GM18868 (cell line): ENCODE measurements at regions not wholly inside any gene's neighbourhood (a gene's known extent, or its start where the extent isn't known, plus 50 kb on each side); places are given as distances from the start of the nearest gene placed in this dataset.
"Not testable (repeated sequence)": the region's sequence is repeated elsewhere in the genome, so short reads cannot be mapped to it uniquely, and the experiment has no call there.

Experiments used
- ATAC-seq: cut with Tn5 transposase; IDR thresholded peaks from one replicate; pipeline ENCODE4 v1.9.1; 2021; ENCODE audit warnings: mild to moderate bottlenecking, moderate library complexity; ENCODE audit not compliant: unreplicated experiment

DNA sequence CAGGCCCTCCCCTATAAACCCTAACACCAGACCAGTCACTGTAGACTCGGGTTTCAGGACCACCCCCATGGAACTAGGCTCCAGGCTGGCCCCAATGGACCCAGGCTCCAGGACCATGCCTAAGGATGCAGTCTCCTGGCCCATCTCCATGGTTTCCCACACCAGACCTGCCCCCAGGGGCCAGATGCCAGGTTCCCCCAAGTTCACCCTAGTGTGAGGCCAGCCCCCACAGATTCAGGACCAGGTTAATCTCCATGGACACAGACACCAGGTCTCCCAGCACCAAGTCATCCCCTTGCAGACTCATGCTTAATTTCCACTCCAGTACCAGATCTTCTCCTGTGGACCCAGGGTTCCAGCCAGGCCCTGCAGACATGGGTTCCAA is 103.8 kb upstream of the LANCL2 start:
- ATAC-seq: no peak

DNA sequence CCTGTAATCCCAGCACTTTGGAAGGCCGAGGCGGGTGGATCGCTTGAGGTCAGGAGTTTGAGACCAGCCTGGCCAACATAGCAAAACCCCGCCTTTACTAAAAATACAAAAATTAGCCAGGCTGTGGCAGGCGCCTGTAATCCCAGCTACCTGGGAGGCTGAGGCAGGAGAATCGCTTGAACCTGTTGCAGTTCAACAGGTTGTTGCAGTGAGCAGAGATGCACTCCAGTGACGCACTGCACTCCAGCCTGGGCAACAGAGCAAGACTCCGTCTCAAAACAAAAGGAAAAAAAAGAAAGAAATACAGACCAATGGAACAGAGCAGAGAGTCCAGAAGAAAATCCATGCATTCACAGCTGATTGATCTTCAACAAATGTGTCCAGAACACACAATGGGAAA is 99.8 kb upstream of the LANCL2 start:
- not testable (repeated sequence) for ATAC-seq

DNA sequence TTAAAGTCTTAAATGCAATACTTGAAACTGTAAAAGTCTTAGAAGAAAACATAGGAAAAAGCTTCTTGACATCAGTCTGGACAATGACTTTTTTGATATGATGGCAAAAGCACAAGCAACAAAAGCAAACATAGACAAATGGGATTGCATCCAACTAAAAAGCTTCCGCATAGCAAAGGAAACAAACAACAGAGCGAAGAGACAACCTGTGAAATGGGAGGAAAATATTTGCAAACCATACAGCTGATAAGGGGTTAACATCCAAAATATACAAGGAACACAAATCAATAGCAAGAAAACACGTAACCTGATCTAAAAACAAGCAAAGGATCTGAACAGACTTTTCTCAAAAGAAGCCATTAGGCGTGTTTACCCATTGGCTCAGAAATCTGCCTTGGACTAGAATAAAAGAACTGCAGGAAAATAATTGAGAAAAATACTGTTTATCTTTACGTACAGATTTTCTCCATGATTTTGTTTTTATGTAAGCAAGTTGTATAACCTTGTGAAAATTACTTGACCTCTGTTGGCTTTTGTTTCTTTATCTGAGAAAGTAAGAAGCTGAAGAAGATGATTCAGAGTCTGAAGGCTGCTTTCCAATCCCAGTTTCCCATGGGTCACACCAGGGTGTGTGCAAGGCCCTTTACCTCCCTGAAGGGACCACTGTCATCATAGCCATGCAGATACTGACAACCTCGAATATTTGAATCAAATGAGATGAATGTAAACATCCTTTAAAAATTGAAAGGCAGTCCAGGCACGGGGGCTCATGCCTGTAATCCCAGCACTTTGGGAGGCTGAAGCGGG is 99.1 kb upstream of the LANCL2 start:
- no peak for ATAC-seq

DNA sequence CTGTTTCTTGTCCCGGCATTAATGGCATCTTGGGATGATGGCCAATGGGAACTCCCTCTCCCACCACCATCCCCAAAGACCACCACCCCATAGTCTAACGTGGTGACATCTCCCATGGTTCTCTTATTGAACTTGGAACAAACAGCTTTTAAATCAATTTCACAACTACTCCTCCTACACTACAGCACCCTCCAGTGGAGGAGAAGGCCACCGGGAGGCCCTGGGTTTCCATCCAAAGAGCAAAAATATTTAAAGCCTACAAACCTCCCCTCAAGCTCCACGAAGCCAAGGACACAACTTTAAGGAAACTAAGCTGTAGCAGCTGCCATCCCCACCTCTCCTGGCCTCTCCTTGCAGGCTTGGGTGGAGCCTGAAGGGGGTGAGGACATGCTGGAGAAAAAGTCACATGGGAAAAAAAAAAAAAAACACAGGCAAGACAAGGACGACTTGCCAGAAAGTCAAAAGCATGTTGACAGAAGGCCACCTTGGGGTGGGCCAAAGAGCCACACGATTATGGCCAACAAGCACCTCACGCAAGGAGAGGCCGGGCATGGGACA is 94.0 kb upstream of the LANCL2 start:
- no peak for ATAC-seq

DNA sequence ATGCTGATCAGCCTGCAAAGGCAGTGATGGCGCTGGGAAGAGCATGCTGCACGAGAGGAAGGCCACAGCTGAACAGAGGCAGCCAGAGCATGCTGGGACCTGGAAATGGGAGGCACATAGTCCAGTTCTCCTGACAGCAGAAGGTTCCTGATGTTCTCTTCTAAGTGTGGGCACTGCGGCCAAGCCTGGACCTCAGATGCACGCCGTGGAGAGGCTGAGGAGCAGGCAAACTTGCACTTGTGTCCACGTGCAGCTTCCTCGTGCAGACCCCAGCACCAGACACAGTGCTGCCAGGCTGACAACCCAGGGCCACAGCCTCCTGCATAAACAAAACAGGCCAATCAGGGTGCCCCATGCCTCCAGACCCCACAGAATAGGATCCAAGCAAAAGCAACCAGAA is 93.5 kb upstream of the LANCL2 start:
- no peak for ATAC-seq

DNA sequence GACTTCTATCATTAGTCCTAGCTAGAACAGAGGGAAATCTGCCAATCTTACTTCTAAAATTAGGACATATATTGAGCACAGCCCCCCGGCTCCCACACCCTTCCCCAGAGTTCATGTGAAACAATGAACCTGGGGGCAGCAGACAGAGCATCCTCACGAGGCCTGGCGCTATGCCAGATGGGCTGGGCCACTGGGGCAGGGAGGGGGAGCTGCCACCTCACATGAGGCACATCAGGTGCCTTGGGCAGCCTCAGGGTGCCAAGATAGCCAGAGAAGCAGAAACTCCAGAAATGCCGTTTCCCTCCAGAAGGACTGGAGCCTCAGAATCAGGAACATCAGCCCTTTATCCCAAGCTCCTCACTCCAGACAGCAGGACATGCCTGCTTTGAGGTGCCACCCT is 92.8 kb upstream of the LANCL2 start:
- ATAC-seq: no peak

DNA sequence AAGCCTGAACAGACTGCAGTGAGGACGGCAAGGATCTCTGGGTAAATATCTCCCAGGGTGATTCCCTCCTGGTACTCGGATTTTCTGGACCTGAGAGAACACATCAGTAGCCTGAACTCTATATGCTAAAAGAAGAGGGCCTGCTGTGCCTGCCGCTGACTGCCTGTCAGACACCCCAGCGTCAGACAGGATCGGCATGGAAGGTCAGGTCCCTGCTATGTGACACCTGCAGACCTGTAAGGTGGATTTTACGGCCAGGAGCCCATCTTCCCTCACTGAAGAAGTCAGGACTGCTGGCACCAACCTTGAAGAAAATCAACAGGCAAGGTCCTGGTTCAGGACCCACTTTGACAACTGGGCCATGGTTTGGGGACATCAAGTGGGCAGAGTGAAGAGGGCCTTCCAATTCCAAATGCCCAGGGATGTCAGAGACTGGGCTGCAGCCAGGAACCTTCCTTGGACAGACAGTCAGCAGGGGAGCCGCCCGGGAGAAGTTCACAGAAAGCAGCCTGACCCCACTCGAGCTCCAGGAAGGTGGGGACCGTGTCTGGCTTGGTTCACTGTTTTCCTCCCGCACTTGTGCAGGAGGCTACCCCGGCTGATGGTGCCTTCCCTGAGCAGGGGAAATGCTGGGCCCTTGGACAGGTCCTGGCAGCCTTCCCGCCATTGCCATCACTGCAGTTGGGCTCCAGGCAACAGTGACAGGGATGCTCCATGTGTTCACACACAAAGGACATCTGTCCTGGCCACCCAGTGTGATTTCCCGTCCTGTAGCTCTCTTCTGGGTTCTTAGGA is 91.8 kb upstream of the LANCL2 start:
- no peak for ATAC-seq

DNA sequence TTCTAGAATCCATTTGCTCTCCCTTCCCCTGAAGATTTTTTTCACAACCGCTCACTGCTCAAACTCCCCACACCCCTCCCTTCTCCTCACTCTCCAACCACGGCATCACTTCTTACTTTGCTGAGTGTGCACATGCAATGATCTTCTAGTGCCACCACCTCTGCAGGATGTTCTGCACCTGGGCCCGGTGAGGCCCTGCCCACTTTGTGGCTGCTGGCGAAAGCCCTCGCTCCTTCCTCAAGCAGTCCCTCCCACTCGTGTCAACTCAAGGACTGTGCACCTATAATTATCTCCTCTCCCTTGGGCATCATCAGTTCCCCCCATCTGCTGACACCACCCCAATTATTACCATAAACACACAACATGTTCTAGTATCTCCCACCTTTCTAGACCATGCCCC is 91.0 kb upstream of the LANCL2 start:
- ATAC-seq: no peak

DNA sequence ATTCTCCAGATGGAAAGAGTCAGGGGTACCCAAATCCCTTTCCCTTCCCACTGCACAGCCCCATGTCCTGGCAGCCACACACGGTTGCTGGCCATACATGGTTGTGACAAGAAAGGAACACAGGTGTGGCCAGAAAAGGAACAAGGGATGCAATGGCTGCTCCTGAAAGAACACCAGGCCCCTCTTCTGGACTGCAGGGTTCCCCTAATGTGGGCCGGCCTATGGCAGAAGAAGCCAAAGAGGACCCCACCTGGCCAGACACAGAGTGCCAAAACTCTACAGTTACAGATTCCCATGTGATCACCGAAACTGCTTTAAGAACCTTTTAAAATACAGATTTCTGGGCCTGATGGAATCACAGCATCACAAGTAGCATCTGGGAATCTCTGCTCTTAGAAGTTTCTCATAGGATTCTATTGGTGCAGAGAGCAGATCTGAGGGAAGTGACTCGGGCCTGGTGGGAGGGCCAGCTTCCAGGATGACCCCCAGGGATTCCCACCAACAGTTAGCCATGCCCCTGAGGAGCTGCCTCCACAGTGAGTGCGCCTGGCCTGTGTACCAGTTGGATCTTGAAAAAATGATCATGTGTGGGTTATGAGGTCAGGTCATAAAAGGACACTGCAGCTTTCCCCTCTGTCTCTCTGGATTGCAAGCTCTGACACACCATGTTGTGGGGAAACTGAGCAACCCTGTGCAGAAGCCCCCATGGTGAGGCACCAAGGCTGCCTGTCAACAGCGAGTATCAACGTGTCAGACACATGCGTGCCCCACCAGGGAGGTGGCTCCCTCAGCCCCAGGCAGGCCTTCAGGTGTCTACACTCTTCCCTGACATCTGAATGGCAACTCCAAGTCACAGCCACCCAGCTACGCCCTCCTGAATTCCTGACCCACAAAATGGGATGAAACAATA is 89.6 kb upstream of the LANCL2 start:
- no peak for ATAC-seq

DNA sequence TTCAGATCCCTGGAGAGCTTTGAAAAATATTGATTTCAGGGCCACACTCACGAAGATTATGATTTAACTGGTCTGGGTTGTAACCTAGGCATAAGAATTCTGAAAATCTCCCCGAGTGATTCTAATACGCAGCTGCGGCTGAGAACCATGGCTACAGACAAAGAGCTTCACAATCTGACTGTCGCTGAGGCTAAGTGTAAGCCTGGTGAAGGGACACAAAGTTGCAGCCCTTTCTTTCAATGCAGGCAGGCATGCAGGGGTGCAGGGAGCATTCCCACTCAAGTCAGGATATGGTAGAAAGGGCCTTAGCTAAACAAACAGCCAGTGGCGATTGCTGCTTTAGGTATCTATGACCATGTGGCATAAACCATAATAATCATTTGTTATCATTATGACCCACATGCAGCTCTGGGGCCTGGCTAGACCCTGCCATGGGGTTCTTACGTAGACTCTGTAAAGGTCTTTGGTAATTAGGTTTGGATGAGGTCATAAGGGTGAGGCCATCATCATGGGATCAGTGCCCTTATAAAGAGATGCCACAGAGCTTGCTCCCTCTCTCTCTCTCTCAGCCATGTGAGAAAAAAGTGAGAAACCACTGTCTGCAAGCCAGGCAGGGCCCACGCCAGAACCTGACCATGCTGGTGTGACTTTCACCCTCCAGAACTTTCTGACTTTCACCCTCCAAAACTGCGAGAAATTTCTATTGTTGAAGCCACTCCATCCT is 88.4 kb upstream of the LANCL2 start:
- no peak for ATAC-seq

DNA sequence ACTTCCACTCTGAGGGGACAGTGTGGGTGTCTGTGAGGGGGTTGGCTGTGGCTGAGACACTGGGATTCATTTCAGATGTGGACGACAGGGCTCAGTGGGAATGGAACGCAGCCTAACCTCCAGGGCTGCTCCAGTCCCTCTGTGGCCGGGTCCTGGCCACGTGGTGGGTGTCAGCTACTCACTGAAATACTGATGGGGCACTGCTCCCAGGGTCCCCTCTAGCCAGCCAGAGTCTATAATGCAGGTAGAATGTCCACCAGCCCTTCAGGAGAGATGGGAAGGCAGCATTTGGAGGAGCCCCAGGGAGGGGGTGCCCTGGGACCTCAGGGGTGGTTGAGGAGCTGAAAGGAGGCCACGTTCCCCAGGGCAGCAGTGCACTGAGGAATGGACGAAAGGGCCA is 87.2 kb upstream of the LANCL2 start:
- ATAC-seq: no peak

DNA sequence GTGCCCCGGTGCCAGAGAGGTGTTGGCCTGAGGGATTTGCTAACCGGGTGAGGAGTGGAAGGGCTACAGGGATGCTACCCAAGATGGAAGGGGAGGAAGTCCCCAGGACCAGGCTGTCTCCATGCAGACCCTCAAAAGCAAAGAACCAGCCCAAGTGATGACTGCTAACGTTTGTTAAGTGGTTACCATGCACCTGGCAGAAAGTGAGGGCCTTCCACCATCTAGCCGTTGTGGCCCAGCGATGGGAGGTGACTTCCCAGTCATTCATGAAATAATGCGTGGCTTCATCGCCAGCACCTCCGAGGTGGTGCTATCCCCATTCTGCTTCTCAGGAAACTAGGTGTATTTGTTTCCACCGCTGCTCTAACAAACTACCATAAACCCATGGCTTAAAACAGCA is 86.8 kb upstream of the LANCL2 start:
- no peak for ATAC-seq

DNA sequence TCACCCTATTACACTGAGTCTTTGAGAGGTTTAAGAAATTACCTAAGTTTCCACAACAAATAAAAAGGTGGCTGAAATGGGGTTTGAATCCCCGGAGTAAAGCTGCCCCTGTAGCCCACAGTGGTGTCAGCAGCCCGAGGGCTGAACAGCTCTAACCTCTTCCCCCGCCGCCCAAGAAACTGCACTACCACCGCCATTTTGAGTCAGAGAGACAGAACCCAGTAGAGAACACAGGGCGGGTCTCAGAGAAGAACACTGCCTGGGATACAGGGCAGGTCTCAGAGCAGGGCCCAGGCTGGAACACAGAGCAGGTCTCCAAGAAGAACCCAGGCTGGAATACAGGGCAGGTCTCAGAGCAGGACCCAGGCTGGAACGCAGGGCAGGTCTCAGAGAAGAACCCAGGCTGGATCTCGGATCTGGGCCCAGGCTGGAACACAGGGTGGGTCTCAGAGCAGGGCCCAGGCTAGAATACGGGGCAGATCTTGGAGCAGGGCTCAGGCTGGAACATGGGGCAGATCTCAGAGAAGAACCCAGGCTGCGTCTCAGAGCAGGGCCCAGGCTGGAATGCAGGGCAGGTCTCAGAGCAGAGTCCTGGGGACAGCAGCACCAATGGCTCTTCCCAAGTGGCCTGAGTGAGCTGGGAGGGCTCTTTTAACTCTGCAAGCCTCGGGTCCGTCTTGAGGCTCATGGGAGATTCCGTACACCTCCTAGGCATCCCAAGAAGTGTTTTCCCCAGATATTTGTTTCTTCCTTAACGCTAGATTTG is 85.9 kb upstream of the LANCL2 start:
- ATAC-seq: no peak

DNA sequence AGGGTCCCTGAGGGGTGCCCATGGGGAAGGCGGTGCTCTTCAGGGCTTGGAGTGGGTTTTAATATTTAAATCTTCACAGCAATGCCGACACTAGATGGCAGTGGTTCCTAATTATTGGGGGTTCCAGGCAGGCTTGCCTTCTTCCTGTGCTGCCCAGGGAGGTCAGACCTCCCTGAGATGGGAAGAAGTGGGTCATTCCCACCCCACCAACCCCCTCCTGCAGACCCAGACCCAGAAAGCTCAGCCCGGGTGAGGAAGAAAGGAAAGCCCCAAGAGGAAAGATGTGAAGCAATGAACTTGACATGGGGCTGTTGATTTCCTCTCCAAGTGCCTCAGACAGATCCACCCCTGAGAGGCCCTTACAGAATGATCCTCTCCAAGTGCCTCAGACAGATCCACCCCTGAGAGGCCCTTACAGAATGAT is 85.1 kb upstream of the LANCL2 start:
- peak; percentile 93 for ATAC-seq

DNA sequence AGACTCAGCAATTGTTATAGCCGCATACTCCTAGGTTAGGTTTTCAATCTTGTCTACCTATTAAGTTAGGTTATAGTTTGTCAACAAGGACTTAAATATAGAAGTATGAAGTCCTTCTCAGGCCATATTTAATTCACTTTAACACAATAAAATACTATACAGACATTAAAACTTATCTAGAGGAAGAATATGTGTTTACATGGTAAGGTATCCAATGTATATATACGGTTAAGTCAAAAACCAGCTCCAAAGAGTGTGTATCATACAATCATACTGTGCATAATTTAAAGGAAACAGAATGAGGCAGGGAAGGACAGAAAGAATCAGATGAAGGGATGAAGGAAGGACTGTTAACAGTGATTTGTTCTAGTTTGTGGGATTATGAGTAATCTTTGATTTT is 79.5 kb upstream of the LANCL2 start:
- ATAC-seq: no peak

DNA sequence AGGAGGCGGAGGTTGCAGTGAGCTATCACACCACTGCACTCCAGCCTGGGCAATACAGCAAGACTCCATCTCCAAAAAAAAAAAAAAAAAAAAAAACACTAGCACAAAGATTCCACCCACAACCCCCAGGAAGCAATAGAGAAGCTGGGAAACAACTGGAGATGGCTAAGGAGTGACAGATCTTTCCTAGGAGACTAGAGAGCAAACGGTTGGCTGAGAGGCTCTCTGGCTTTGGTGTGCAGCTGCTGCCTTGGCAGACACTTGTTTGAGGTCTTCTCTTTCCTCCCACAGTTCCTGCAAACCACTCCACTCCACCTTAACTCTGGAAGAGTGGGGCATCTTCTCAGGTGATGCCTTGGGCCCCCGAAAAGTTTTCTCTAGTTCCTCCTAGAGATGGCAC is 78.5 kb upstream of the LANCL2 start:
- ATAC-seq: no peak

DNA sequence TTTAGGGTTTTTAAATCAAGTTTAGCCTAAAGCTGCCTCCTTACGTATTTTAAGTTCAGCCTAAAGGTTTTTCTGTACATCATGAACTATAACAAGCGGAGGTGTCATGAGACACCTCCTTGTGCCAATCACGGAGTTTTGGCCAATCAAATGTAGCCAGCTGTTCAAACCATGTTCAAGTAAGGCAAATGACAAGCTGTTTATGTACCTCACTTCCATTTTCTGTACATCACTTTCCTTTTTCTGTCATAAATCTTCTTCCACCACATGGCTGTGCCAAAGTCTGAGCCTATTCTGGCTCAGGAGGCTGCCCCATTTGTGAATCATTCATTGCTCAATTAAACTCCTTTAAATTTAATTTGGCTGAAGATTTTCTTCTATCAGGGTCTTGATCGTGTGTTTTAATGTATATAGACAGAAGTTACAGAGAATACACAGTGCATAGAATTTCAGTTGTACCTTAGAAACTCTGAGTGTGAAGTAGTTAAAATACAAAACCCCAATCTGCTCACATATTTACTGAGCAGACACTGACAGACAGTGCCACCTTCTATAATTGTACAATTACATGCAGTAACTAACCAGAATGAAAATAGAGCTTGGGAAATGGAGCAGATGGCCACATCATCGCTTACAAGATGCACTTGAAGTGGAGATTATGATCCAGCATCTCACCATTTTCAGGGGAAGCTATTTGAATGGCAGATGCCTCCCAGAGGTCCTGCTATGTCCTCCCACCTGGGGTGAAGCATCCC is 76.9 kb upstream of the LANCL2 start:
- no peak for ATAC-seq

DNA sequence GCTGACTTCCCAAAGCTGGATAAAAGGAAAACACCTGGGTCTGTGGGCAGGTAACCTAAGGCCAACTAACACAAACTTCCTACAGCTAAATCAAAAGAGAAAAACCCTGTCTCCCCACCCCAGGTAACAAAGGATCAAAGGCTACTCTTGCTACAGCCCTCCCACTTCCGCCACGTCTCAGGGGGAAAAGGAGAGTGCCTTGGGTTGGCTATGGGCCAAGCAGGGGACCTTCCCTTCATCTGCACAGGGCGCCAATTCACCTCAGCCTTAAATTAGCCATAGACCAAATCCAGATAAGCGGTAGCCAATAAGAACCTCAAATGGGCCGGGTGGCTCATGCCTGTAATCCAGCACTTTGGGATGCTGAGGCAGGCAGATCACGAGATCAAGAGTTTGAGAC is 69.1 kb upstream of the LANCL2 start:
- no peak for ATAC-seq
